Panc1 (cell line): ENCODE measurements at regions not wholly inside any gene's neighbourhood (a gene's known extent, or its start where the extent isn't known, plus 50 kb on each side); places are given as distances from the start of the nearest gene placed in this dataset.

Experiments used
- ATAC-seq: fragments of 200-7000 bp; cut with Tn5 transposase; 2 replicates; pipeline ENCODE4 v1.9.1; 2020; ENCODE audit warnings: mild to moderate bottlenecking, moderate library complexity
- BruUV-seq: library from RNA; stranded (reverse); fragments of 400-500 nt; replicated peaks from 2 replicates; lab custom pipeline; 2021; lab: Mats Ljungman, UMichigan
- CTCF ChIA-PET: fragments of 300-600 bp; sonication (Branson Sonifier 250); formaldehyde crosslinking; loops from one replicate; lab custom pipeline; 2022; ENCODE audit warnings: antibody characterized with exemption; lab: Charles Lee
- POLR2A ChIA-PET: fragments of 300-600 bp; sonication (Branson Sonifier 250); formaldehyde crosslinking; loops from one replicate; lab custom pipeline; 2022; ENCODE audit warnings: antibody characterized with exemption; lab: Charles Lee
- DNase-seq: peaks from one replicate; pipeline ENCODE4 v3.0.0-alpha.2; 2010; ENCODE audit warnings: low read depth, low spot score
- H3K27ac ChIP-seq: 2 replicates; pipeline ENCODE4 v1.5.1; 2011; ENCODE audit warnings: mild to moderate bottlenecking, low read length, inconsistent platforms
- H3K27me3 ChIP-seq: fragments of 200-500 bp; sonication (Bioruptor generic); 2 replicates; pipeline ENCODE4 v1.6.0; 2014; ENCODE audit warnings: low read length, inconsistent platforms; ENCODE audit not compliant: control insufficient read depth, insufficient read depth
- H3K36me3 ChIP-seq: fragments of 200-500 bp; sonication (Bioruptor generic); 2 replicates; pipeline ENCODE4 v1.5.1; 2014; ENCODE audit warnings: inconsistent platforms, mild to moderate bottlenecking, low read length, moderate library complexity; ENCODE audit not compliant: control insufficient read depth, insufficient read depth
- H3K4me1 ChIP-seq: 2 replicates; pipeline ENCODE4 v1.5.1; 2011; ENCODE audit warnings: inconsistent platforms, mild to moderate bottlenecking, low read length, moderate library complexity; ENCODE audit not compliant: control insufficient read depth, insufficient read depth
- H3K4me3 ChIP-seq, 2 experiments: 2 replicates each; pipeline ENCODE4 v1.5.1; 2011 to 2012; ENCODE audit warnings: low read depth in 2 of 2, low read length in 2 of 2, mild to moderate bottlenecking in 2 of 2, inconsistent platforms in 1 of 2, moderate library complexity in 1 of 2
- H3K9me3 ChIP-seq: fragments of 200-500 bp; sonication (Bioruptor generic); 2 replicates; pipeline ENCODE4 v1.5.1; 2014; ENCODE audit warnings: low read depth, mild to moderate bottlenecking, inconsistent platforms, low read length, moderate library complexity; ENCODE audit not compliant: control insufficient read depth, insufficient read depth
- POLR2AphosphoS5 ChIP-seq: IDR thresholded peaks from 2 replicates; pipeline ENCODE4 v1.6.1; 2012; ENCODE audit warnings: mild to moderate bottlenecking, low read depth, low read length, moderate library complexity
- SIN3A ChIP-seq: IDR thresholded peaks from 2 replicates; pipeline ENCODE4 v1.6.1; 2012; ENCODE audit warnings: low read depth, mild to moderate bottlenecking, low read length, moderate library complexity, borderline replicate concordance; ENCODE audit not compliant: insufficient read depth
- TCF7L2 ChIP-seq: IDR thresholded peaks from 2 replicates; pipeline ENCODE4 v1.6.1; 2011; ENCODE audit warnings: mild to moderate bottlenecking, low read depth, low read length, inconsistent platforms
- in situ Hi-C: cut with HindIII; loops from 2 replicates; pipeline ENCODE4 v1.10.0; 2016; ENCODE audit warnings: low sequenced_read_pairs, low pct_unique_long_range_greater_than_20kb
- intact Hi-C: fragments of 100-400 bp; cut with micrococcal nuclease; formaldehyde crosslinking; loops from one replicate; pipeline ENCODE4 v1.10.0; 2022; ENCODE audit not compliant: unreplicated experiment
- TF ChIP-seq, protein P1 (sequence below), 2 experiments: IDR thresholded peaks; 2 replicates each; pipeline ENCODE4 v1.6.1; 2011 to 2012; ENCODE audit warnings: low read depth in 2 of 2, control low read depth in 1 of 2, low read length in 1 of 2, mild to moderate bottlenecking in 1 of 2, moderate library complexity in 1 of 2; ENCODE audit not compliant: insufficient read depth in 1 of 2
- TF ChIP-seq, protein P2 (sequence below): fragments of 450-650 bp; IDR thresholded peaks from 2 replicates; pipeline ENCODE4 v1.5.1; 2017; ENCODE audit warnings: mild to moderate bottlenecking

DNA sequence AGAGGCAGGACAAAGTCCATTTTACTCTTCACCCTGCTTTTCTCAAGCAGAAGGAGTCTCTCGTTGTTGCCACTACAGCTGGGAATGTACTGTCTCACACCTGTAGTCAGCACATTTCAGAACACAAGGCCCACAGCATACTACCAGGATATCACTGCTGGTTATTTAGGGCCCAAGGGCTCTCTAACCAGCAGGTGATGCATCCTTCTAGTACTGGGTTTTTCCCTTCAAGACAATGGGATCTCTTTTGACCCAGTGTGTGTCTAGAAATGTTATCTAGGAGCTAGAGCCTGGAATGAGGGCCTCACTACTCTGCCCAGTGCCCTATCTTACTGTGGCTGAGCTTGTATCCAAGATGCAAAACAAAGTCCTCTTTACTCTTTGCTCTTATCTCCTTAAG, 235.1 kb upstream of the PRR16 start:
- H3K27ac ChIP-seq, result no peak overlapping the region
- H3K4me3 ChIP-seq, result no peak overlapping the region
- H3K27me3 ChIP-seq, result no peaks in the 10 kb centered on the region
- ATAC-seq (no peak), DNase-seq (no peak)
- in situ Hi-C loops, result no loop called here
- intact Hi-C loops, result no loop called here
- CTCF ChIA-PET, result no interaction called here
- H3K36me3 ChIP-seq, result no peaks in the 10 kb centered on the region
- no peaks in the 10 kb centered on the region for H3K4me1 ChIP-seq
- no TSS peak for BruUV-seq
- H3K9me3 ChIP-seq, result no peaks in the 10 kb centered on the region
- POLR2A ChIA-PET, result no interaction called here
- TF ChIP-seq SIN3A (no peak), TCF7L2 (no peak), POLR2AphosphoS5 (no peak)
- TF ChIP-seq, protein P1, sequence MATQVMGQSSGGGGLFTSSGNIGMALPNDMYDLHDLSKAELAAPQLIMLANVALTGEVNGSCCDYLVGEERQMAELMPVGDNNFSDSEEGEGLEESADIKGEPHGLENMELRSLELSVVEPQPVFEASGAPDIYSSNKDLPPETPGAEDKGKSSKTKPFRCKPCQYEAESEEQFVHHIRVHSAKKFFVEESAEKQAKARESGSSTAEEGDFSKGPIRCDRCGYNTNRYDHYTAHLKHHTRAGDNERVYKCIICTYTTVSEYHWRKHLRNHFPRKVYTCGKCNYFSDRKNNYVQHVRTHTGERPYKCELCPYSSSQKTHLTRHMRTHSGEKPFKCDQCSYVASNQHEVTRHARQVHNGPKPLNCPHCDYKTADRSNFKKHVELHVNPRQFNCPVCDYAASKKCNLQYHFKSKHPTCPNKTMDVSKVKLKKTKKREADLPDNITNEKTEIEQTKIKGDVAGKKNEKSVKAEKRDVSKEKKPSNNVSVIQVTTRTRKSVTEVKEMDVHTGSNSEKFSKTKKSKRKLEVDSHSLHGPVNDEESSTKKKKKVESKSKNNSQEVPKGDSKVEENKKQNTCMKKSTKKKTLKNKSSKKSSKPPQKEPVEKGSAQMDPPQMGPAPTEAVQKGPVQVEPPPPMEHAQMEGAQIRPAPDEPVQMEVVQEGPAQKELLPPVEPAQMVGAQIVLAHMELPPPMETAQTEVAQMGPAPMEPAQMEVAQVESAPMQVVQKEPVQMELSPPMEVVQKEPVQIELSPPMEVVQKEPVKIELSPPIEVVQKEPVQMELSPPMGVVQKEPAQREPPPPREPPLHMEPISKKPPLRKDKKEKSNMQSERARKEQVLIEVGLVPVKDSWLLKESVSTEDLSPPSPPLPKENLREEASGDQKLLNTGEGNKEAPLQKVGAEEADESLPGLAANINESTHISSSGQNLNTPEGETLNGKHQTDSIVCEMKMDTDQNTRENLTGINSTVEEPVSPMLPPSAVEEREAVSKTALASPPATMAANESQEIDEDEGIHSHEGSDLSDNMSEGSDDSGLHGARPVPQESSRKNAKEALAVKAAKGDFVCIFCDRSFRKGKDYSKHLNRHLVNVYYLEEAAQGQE (IDR thresholded peaks at IDR 0.05; ENCODE audit: insufficient read depth in 1 of 2, low read depth in 2 of 2, low read length in 1 of 2), result no peak
- TF ChIP-seq, protein P2, sequence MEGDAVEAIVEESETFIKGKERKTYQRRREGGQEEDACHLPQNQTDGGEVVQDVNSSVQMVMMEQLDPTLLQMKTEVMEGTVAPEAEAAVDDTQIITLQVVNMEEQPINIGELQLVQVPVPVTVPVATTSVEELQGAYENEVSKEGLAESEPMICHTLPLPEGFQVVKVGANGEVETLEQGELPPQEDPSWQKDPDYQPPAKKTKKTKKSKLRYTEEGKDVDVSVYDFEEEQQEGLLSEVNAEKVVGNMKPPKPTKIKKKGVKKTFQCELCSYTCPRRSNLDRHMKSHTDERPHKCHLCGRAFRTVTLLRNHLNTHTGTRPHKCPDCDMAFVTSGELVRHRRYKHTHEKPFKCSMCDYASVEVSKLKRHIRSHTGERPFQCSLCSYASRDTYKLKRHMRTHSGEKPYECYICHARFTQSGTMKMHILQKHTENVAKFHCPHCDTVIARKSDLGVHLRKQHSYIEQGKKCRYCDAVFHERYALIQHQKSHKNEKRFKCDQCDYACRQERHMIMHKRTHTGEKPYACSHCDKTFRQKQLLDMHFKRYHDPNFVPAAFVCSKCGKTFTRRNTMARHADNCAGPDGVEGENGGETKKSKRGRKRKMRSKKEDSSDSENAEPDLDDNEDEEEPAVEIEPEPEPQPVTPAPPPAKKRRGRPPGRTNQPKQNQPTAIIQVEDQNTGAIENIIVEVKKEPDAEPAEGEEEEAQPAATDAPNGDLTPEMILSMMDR, result no peak

DNA sequence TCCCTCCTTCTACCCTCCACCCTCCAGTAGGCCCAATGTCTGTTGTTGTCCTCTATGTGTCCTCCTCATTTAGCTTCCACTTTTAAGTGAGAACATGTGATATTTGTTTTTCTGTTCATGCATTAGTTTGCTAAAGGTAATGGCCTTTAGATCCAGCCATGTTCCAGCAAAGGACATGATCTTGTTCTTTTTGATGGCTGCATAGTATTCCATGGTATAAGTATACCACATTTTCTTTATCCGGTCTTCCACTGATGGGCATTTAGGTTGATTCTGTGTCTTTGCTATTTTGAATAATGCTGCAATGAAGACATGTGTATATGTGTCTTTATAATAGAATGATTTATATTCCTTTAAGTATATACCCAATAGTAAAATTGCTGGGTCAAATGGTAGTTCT, 232.5 kb upstream of the PRR16 start:
- in situ Hi-C loops, result no loop called here
- BruUV-seq, result no TSS peak
- Histone ChIP-seq H3K27me3 (no peaks in the 10 kb centered on the region), H3K9me3 (no peaks in the 10 kb centered on the region), H3K27ac (no peak overlapping the region), H3K36me3 (no peaks in the 10 kb centered on the region), H3K4me3 (no peak overlapping the region), H3K4me1 (no peaks in the 10 kb centered on the region)
- no peak for ATAC-seq
- intact Hi-C loops, result no loop called here
- TF ChIP-seq SIN3A (no peak), POLR2AphosphoS5 (no peak), TCF7L2 (no peak)
- TF ChIP-seq, protein P2, result no peak
- TF ChIP-seq, protein P1 (IDR thresholded peaks at IDR 0.05; ENCODE audit: insufficient read depth in 1 of 2, low read depth in 2 of 2, low read length in 1 of 2), result no peak
- no peak for DNase-seq
- POLR2A ChIA-PET, result no interaction called here
- CTCF ChIA-PET, result no interaction called here
